Mesenchymal stem cell (in vitro differentiated cells and primary cell): ENCODE measurements at regions not wholly inside any gene's neighbourhood (a gene's known extent, or its start where the extent isn't known, plus 50 kb on each side); places are given as distances from the start of the nearest gene placed in this dataset.

ENCODE experiments used
- DNase-seq: peaks from one replicate; pipeline ENCODE4 v3.0.0-alpha.2; 2013
- H2AFZ ChIP-seq: one replicate; pipeline ENCODE4 v1.6.1; 2013; ENCODE audit warnings: low read depth, mild to moderate bottlenecking, control low read depth, inconsistent platforms, low read length, moderate library complexity
- H2AK5ac ChIP-seq: 2 replicates; pipeline ENCODE4 v1.6.1; 2013; ENCODE audit warnings: low read length, moderate library complexity, mild to moderate bottlenecking, inconsistent platforms; ENCODE audit not compliant: severe bottlenecking
- H2BK120ac ChIP-seq: one replicate; pipeline ENCODE4 v1.6.1; 2013; ENCODE audit warnings: low read depth, mild to moderate bottlenecking, inconsistent platforms, low read length, moderate library complexity
- H2BK12ac ChIP-seq, 2 experiments: one replicate each; pipeline ENCODE4 v1.6.1; 2013; ENCODE audit warnings: inconsistent platforms in 2 of 2, low read length in 2 of 2, mild to moderate bottlenecking in 2 of 2, moderate library complexity in 2 of 2, control low read depth in 1 of 2
- H2BK15ac ChIP-seq: one replicate; pipeline ENCODE4 v1.6.1; 2013; ENCODE audit warnings: mild to moderate bottlenecking, low read depth, inconsistent platforms; ENCODE audit not compliant: poor library complexity, severe bottlenecking
- H2BK5ac ChIP-seq: 2 replicates; pipeline ENCODE4 v1.6.1; 2013; ENCODE audit warnings: low read depth, mild to moderate bottlenecking, low read length, control low read depth, inconsistent platforms; ENCODE audit not compliant: poor library complexity, severe bottlenecking
- H3K14ac ChIP-seq, 2 experiments: one replicate each; pipeline ENCODE4 v1.6.1; 2013; ENCODE audit warnings: inconsistent platforms in 2 of 2, low read length in 2 of 2, control low read depth in 1 of 2, mild to moderate bottlenecking in 1 of 2, moderate library complexity in 1 of 2
- H3K18ac ChIP-seq, 2 experiments: one replicate each; pipeline ENCODE4 v1.6.1; 2013; ENCODE audit warnings: inconsistent platforms in 2 of 2, low read length in 2 of 2, control low read depth in 1 of 2, low read depth in 1 of 2, mild to moderate bottlenecking in 1 of 2
- H3K23ac ChIP-seq, 2 experiments: one replicate each; pipeline ENCODE4 v1.6.1; 2013; ENCODE audit warnings: inconsistent platforms in 2 of 2, low read length in 2 of 2, mild to moderate bottlenecking in 2 of 2, moderate library complexity in 2 of 2, control low read depth in 1 of 2
- H3K27ac ChIP-seq: 2 replicates; pipeline ENCODE4 v1.5.1; 2013; ENCODE audit warnings: mild to moderate bottlenecking, moderate library complexity, low read length, control low read depth, inconsistent platforms; ENCODE audit not compliant: poor library complexity, severe bottlenecking
- H3K27me3 ChIP-seq, 2 experiments: 2 replicates each; pipeline versions ENCODE4 v1.6.1 to v1.7.0; 2013; ENCODE audit warnings: low read length in 2 of 2, mild to moderate bottlenecking in 2 of 2, moderate library complexity in 2 of 2, control low read depth in 1 of 2, inconsistent platforms in 1 of 2; ENCODE audit not compliant: control insufficient read depth in 1 of 2, insufficient read depth in 1 of 2
- H3K36me3 ChIP-seq, 2 experiments: 2 replicates each; pipeline versions ENCODE4 v1.6.1 to v1.7.0; 2013; ENCODE audit warnings: low read length in 2 of 2, control low read depth in 1 of 2, inconsistent platforms in 1 of 2, low read depth in 1 of 2, mild to moderate bottlenecking in 1 of 2; ENCODE audit not compliant: insufficient read depth in 2 of 2, control insufficient read depth in 1 of 2
- H3K4ac ChIP-seq, 2 experiments: one replicate each; pipeline ENCODE4 v1.6.1; 2013; ENCODE audit warnings: inconsistent platforms in 2 of 2, low read length in 2 of 2, mild to moderate bottlenecking in 2 of 2, moderate library complexity in 2 of 2, control low read depth in 1 of 2, low read depth in 1 of 2
- H3K4me1 ChIP-seq: 2 replicates; pipeline ENCODE4 v1.6.1; 2013; ENCODE audit warnings: low read depth, low read length, control low read depth; ENCODE audit not compliant: control insufficient read depth, insufficient read depth
- H3K4me2 ChIP-seq: 2 replicates; pipeline ENCODE4 v1.6.1; 2013; ENCODE audit warnings: low read length, mild to moderate bottlenecking, inconsistent platforms; ENCODE audit not compliant: poor library complexity, severe bottlenecking
- H3K4me3 ChIP-seq, 2 experiments: 2 replicates each; pipeline versions ENCODE4 v1.5.1 to v1.7.0; 2013; ENCODE audit warnings: low read length in 2 of 2, mild to moderate bottlenecking in 2 of 2, control low read depth in 1 of 2, low read depth in 1 of 2; ENCODE audit not compliant: insufficient read depth in 1 of 2
- H3K79me1 ChIP-seq: replicated peaks from 2 replicates; pipeline ENCODE4 v1.6.1; 2013; ENCODE audit warnings: mild to moderate bottlenecking, control low read depth, low read length, inconsistent platforms; ENCODE audit not compliant: poor library complexity, severe bottlenecking
- H3K9ac ChIP-seq: 2 replicates; pipeline ENCODE4 v1.7.0; 2013; ENCODE audit warnings: mild to moderate bottlenecking, low read length, moderate library complexity
- H3K9me3 ChIP-seq: 2 replicates; pipeline ENCODE4 v1.7.0; 2013; ENCODE audit warnings: mild to moderate bottlenecking, low read length; ENCODE audit not compliant: control insufficient read depth
- H4K8ac ChIP-seq: one replicate; pipeline ENCODE4 v1.6.1; 2013; ENCODE audit warnings: inconsistent platforms, mild to moderate bottlenecking, low read length, moderate library complexity
- H4K91ac ChIP-seq: one replicate; pipeline ENCODE4 v1.6.1; 2013; ENCODE audit warnings: mild to moderate bottlenecking, low read length, inconsistent platforms
- WGBS: methylation state at CpG from one replicate; pipeline ENCODE4 v1.1.7; 2013; ENCODE audit warnings: mixed read lengths; 5-methylcytosine and 5-hydroxymethylcytosine counted together

GRCh38 chr3:124266487-124266886, 274.6 kb upstream of the ROPN1 start:
- no CpG with 5 or more reads among the region's 3 CpGs for WGBS
- Histone ChIP-seq H3K9ac (no peak overlapping the region), H3K4me3 (no peak overlapping the region), H3K23ac (no peak overlapping the region), H3K14ac (no peak overlapping the region), H3K79me1 (no peaks in the 10 kb centered on the region), H2BK12ac (no peak overlapping the region), H2AK5ac (no peak overlapping the region), H3K4ac (no peak overlapping the region), H3K9me3 (no peaks in the 10 kb centered on the region), H2BK15ac (no peak overlapping the region), H3K27ac (no peak overlapping the region), H3K27me3 (no peaks in the 10 kb centered on the region), H3K36me3 (peaks cover 0 to 7% of the 10 kb centered on the region in 2 experiments), H3K18ac (no peak overlapping the region), H4K8ac (no peak overlapping the region), H2AFZ (no peak overlapping the region), H2BK5ac (no peak overlapping the region), H3K4me1 (peaks cover 2% of the 10 kb centered on the region), H3K4me2 (no peak overlapping the region), H2BK120ac (no peak overlapping the region), H4K91ac (no peak overlapping the region)
- no peak for DNase-seq

GRCh38 chr3:124267406-124267805, 275.5 kb upstream of the ROPN1 start:
- H3K36me3 ChIP-seq = peaks cover 0 to 7% of the 10 kb centered on the region in 2 experiments
- H2BK120ac ChIP-seq = no peak overlapping the region
- no peaks in the 10 kb centered on the region for H3K79me1 ChIP-seq
- H2BK12ac ChIP-seq = no peak overlapping the region
- H3K4me3 ChIP-seq = no peak overlapping the region
- H3K27me3 ChIP-seq = no peaks in the 10 kb centered on the region
- H3K9me3 ChIP-seq = no peaks in the 10 kb centered on the region
- no peak overlapping the region for H3K4ac ChIP-seq
- H3K4me2 ChIP-seq = no peak overlapping the region
- H4K91ac ChIP-seq = no peak overlapping the region
- H3K4me1 ChIP-seq = peaks cover 3% of the 10 kb centered on the region
- no peak for DNase-seq
- no peak overlapping the region for H3K9ac ChIP-seq
- no peak overlapping the region for H3K14ac ChIP-seq
- H3K18ac ChIP-seq = no peak overlapping the region
- no peak overlapping the region for H2BK5ac ChIP-seq
- H3K23ac ChIP-seq = no peak overlapping the region
- no peak overlapping the region for H2AK5ac ChIP-seq
- H4K8ac ChIP-seq = no peak overlapping the region
- H2AFZ ChIP-seq = no peak overlapping the region
- no peak overlapping the region for H3K27ac ChIP-seq
- H2BK15ac ChIP-seq = no peak overlapping the region

- Histone ChIP-seq H4K91ac (no peak overlapping the region), H3K27ac (no peak overlapping the region), H2BK15ac (no peak overlapping the region), H3K36me3 (peaks cover 0 to 7% of the 10 kb centered on the region in 2 experiments), H2BK12ac (no peak overlapping the region), H3K18ac (no peak overlapping the region), H3K9ac (no peak overlapping the region), H3K23ac (no peak overlapping the region), H3K4me2 (no peak overlapping the region), H3K4ac (no peak overlapping the region), H3K4me3 (no peak overlapping the region), H2BK5ac (no peak overlapping the region), H3K27me3 (no peaks in the 10 kb centered on the region), H2AFZ (no peak overlapping the region), H3K14ac (no peak overlapping the region), H4K8ac (no peak overlapping the region), H2AK5ac (peak overlapping the region; percentile 63), H3K9me3 (no peaks in the 10 kb centered on the region), H3K4me1 (peaks cover 9% of the 10 kb centered on the region), H3K79me1 (no peaks in the 10 kb centered on the region), H2BK120ac (no peak overlapping the region)
- WGBS = 81% methylated on average over 2 of the region's 2 CpGs
- DNase-seq = no peak
These were observed 276.4 kb upstream of the ROPN1 start for GRCh38 chr3:124268355-124268754.

DNA sequence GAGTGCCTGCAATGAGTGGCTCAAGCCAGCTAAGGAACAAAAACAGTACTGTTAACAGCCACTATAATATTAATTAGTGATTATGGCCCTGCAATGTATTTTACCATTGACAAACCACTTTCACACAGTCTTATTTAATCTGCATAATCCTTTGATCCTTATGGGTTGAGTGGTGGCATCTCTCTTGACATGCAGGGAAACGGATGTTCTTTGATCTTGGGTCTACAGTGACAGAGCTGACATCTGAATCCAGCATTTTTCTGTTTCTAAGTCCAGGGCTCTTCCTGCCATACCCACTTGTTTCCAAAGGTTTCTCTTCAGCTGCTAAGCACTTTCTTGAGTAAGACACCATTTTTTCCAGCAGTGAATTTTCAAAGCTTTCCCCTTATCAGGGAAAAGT, 277.7 kb upstream of the ROPN1 start:
- no peak overlapping the region for H2AFZ ChIP-seq
- H3K9me3 ChIP-seq = no peaks in the 10 kb centered on the region
- H3K4me3 ChIP-seq = no peak overlapping the region
- no peak overlapping the region for H2BK15ac ChIP-seq
- H3K4me1 ChIP-seq = peaks cover 12% of the 10 kb centered on the region
- no peak for DNase-seq
- no peak overlapping the region for H2BK12ac ChIP-seq
- H3K14ac ChIP-seq = no peak overlapping the region
- no peak overlapping the region for H3K27ac ChIP-seq
- no peak overlapping the region for H3K9ac ChIP-seq
- H4K91ac ChIP-seq = no peak overlapping the region
- no peak overlapping the region for H2BK120ac ChIP-seq
- H3K27me3 ChIP-seq = no peaks in the 10 kb centered on the region
- H3K23ac ChIP-seq = no peak overlapping the region
- H2BK5ac ChIP-seq = no peak overlapping the region
- H3K4me2 ChIP-seq = no peak overlapping the region
- H3K36me3 ChIP-seq = peaks cover 0 to 7% of the 10 kb centered on the region in 2 experiments
- no peak overlapping the region for H3K4ac ChIP-seq
- WGBS = 47% methylated on average over 1 of the region's 1 CpG
- no peak overlapping the region for H2AK5ac ChIP-seq
- H3K18ac ChIP-seq = no peak overlapping the region
- H4K8ac ChIP-seq = no peak overlapping the region
- H3K79me1 ChIP-seq = no peaks in the 10 kb centered on the region
